ENCODE measurements at regions not wholly inside any gene's neighbourhood (a gene's known extent, or its start where the extent isn't known, plus 50 kb on each side); places are given as distances from the start of the nearest gene placed in this dataset.
A peak's percentile ranks its signal among the peaks of the same experiment; 100 is the strongest.

- ATAC-seq = no peak
- no peak for DNase-seq
- intact Hi-C loops (cut with DNase I, micrococcal nuclease) = no loop called here
Measured at GRCh38 chr10:25076506-25077177, 60.2 kb downstream of the THNSL1 start.

DNA sequence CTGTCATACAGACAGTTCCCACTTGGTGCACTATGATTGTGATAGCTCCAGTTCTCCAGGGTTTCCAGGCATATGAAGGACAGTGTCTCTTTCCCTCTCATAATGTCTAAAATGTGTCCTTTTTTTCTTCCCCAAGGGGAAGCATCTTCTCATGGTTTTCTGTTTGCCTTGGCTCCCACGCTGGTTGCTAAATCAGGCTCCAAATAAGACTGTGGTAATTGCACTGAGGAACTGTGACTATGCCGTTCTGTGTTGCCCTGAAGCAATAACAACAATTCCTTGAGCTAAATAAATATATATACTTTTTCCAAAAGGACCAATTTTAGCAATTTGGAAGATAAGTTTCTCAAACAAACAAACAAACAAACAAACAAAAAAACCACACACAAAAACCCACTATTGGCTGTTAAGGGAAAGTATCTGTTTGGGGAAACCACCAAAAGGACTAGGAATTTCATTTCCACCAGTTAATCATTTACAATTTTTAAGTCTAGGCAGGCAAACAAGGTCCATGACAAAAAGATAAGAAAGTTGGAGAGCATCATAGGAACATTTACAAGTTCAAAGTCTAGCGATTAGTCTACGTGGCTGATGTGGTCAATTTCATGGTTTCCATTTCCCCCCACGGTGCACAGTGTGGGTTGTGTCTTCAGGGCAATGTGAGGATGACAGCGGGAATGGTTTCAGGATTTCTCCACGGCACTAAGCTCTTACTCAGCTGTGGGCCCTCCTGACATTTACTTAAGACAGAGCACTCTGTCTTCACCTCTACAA, 62.4 kb downstream of the THNSL1 start:
- ATAC-seq (peak; percentile 87), DNase-seq (peak; percentile 38 to 40)
- intact Hi-C loops (cut with DNase I, micrococcal nuclease) = no loop called here

DNA sequence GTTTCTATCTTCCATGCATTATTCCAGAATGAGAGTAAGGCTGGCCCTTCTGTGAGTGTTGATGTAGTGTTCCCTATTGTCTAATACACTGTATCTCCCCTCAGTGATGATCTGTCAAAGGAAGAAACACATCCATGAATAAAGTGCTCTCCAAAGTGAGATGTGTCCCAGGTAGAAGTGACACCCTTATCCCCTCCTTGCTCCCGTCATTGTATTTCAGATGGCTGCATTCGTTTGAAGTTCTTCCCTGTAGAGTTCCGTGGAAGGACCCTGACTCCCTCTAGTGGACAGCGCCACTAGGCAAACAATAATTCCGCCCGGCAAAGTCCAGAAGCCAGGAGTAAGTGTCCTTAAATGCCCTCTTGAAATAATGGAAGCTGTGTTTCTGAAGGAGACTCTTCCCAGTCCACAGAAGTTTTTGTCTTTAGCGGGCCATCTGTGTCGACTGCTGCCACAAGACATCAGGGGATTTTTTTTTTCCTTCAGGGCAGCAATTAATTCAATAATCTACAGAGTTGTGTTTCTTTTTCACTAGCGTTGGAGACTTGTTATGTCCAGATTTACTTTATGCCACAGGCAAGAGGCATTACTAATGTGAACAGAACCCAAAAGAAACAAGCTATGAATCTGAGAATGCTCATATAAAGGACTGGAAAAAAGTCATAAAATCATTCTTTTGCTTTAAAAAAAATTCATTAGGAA, 64.6 kb downstream of the THNSL1 start:
- intact Hi-C loops (cut with DNase I, micrococcal nuclease) = loop anchor here in 1 of 2 donors (5.0 to 10.0 kb wide), 2 partner anchors 346 to 439 kb away; no protein-coding TSS in a partner anchor
- peak; percentile 78 to 88 for DNase-seq
- peak; percentile 85 for ATAC-seq

- no peak for DNase-seq
- no peak for ATAC-seq
- intact Hi-C loops (cut with DNase I, micrococcal nuclease) = loop anchor here in 1 of 2 donors (5.0 to 10.0 kb wide), 2 partner anchors 348 to 440 kb away; no protein-coding TSS in a partner anchor
Measured at GRCh38 chr10:25082276-25083204, 66.1 kb downstream of the THNSL1 start.

DNA sequence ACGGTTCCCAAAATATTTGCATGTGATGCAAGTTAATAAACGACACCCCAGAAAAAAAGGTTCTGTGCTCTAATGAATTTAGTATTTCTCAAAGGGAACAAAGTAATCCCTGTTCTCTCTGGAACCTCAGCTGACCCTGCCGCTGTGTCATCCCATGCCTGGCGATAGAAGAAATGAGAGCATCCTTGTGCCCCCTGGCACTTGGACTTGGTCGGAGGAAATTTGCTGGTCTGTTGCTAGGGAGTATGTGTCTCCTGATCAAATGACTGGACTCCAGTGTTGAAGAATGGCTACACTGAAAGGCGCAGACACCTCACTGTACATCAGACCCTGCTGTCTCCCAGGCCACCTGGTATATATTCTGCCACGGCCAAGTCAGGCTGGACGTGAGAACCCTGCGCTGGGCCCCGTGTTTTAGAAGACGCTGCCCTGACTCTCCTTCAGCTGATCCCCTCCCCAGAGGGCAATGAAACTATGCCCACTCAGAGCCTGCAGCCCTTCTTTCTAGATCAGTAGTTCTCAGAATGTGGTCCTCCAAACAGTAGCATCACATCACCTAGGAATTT, 67.2 kb downstream of the THNSL1 start:
- DNase-seq (no peak), ATAC-seq (no peak)
- intact Hi-C loops (cut with DNase I, micrococcal nuclease) = loop anchor here in 1 of 2 donors (5.0 to 10.0 kb wide), 2 partner anchors 349 to 441 kb away; no protein-coding TSS in a partner anchor

- intact Hi-C loops (cut with DNase I, micrococcal nuclease) = loop anchor here in 1 of 2 donors (5.0 to 10.0 kb wide), 2 partner anchors 350 to 442 kb away; no protein-coding TSS in a partner anchor
- no peak for ATAC-seq
- DNase-seq = no peak
Measured at GRCh38 chr10:25084447-25084846, 68.0 kb downstream of the THNSL1 start.

DNA sequence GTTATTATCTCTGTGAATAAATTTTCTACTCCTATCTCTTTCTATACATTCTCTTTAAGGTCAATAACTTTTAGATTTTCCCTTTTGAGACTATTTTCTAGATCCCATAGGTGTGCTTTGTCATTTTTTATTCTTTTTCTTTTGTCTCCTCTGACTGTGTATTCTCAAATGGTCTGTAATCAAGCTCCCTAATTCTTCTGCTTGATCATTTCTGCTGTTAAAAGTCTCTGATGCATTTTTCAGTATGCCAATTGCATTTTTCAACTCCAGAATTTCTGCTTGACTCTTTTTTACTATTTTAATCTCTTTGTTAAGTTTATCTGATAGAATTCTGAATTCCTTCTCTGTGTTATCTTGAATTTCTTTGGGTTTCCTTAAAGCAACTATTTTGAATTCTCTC, 78.2 kb downstream of the THNSL1 start:
- ATAC-seq (no peak), DNase-seq (no peak)
- intact Hi-C loops (cut with DNase I, micrococcal nuclease) = no loop called here

- DNase-seq = peak in 1 of 2 donors; percentile 11
- peak; percentile 92 for ATAC-seq
- intact Hi-C loops (cut with DNase I, micrococcal nuclease) = no loop called here
Measured at GRCh38 chr10:25097669-25098411, 77.0 kb upstream of the GPR158 start.

- intact Hi-C loops (cut with DNase I, micrococcal nuclease) = no loop called here
- ATAC-seq (no peak), DNase-seq (no peak)
Measured at GRCh38 chr10:25100141-25100540, 74.7 kb upstream of the GPR158 start.

GRCh38 chr10:25101461-25102146, 73.2 kb upstream of the GPR158 start:
- ATAC-seq = no peak
- DNase-seq = no peak
- intact Hi-C loops (cut with DNase I, micrococcal nuclease) = no loop called here

DNA sequence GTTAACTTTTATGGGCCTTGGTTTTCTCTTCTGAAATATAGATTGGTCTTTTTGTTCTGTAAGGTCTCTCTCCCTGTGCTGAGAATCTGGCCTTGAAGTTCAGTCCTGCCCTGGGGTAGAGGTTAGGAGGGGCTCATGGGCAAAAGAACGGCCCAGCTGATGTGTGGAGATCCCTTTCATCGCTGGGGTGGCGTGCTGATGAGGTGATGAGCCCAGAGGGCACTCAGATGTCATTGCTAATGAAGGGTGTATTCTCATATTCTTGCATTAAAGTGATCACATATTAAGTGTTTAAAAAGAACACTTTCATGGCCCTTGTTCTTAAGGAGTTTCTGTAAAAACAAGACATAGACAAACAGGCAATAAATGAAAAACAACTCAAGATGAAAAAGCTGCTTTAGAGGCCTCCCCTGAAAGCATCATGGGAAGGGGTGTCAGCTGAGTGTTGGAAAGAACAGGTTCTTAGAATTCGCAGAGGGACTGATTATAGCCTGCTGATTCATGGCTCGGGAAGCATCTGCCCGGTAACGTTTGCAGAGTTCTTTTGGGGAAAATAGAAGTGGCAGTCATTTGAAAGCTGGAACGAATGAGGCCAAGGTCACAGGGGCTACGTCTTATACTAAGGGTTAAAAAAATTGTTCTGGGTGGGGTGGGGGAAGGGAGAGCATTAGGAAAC, 72.5 kb upstream of the GPR158 start:
- intact Hi-C loops (cut with DNase I, micrococcal nuclease) = no loop called here
- DNase-seq (no peak), ATAC-seq (no peak)

- DNase-seq (no peak), ATAC-seq (no peak)
- intact Hi-C loops (cut with DNase I, micrococcal nuclease) = no loop called here
Measured at GRCh38 chr10:25103703-25104102, 71.1 kb upstream of the GPR158 start.

GRCh38 chr10:25104441-25104840, 70.4 kb upstream of the GPR158 start:
- no peak for ATAC-seq
- no peak for DNase-seq
- intact Hi-C loops (cut with DNase I, micrococcal nuclease) = no loop called here

- intact Hi-C loops (cut with DNase I, micrococcal nuclease) = no loop called here
- no peak for ATAC-seq
- no peak for DNase-seq
Measured at GRCh38 chr10:25105262-25105661, 69.5 kb upstream of the GPR158 start.

DNA sequence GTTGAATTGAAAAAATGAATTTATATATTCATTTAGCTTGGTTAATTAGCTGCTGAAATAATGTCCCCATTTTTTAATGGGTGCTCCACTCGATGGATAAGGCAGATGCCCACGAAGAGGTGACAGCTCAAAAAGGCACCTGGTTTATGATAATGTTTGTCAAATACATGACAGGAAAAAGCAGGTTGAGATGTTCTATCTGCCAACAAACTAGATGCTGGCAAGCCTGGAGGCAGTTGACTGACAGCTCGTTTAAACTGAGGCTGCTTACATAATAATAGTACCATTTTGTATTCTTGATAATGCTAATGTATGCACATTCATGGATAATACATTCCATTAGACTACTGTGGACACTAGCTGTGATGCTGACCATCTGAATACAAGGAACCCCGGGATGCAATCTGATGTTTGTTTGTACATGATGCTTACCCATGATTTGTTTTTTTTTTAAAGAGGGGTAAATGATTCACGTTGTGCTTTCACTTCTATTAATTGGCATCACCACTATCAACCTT, 69.0 kb upstream of the GPR158 start:
- no peak for ATAC-seq
- no peak for DNase-seq
- intact Hi-C loops (cut with DNase I, micrococcal nuclease) = no loop called here

DNA sequence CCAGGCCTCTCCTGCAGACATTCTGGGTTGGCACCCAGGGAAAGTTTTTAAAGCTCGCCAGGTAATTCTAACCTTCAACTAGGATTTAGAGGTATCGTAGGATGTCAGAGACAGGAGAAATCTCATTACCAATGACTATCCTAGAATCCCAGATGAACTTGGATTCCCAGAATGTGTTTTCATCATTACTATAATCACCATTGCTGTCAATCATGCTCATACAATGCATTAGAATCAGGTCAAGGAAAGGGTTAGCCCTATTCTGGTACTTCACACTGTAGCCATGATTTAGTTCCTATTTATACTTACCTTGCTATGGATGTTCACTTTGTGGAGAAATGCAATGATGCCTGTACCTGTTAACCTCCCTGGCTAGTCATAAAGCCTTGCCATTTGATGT, 67.0 kb upstream of the GPR158 start:
- ATAC-seq (no peak), DNase-seq (no peak)
- intact Hi-C loops (cut with DNase I, micrococcal nuclease) = no loop called here

Measured in left colon (tissue), 2 donors.